ENCODE measurements at regions not wholly inside any gene's neighbourhood (a gene's known extent, or its start where the extent isn't known, plus 50 kb on each side); places are given as distances from the start of the nearest gene placed in this dataset.

GRCh38 chrX:34874763-34875162 lies 67.8 kb upstream of the FAM47B start:
- no peak for DNase-seq (ENCODE audit: low read depth)

- peak; percentile 57 for DNase-seq (ENCODE audit: low read depth)
These were observed 67.4 kb upstream of the FAM47B start for GRCh38 chrX:34875204-34875603.

- peak; percentile 47 for DNase-seq (ENCODE audit: low read depth)
These were observed 65.2 kb upstream of the FAM47B start for GRCh38 chrX:34877436-34877835.

GRCh38 chrX:34879346-34879745 lies 63.2 kb upstream of the FAM47B start:
- DNase-seq (ENCODE audit: low read depth) = no peak

- no peak for DNase-seq (ENCODE audit: low read depth)
These were observed 62.7 kb upstream of the FAM47B start for GRCh38 chrX:34879886-34880285.

GRCh38 chrX:34880656-34881055 lies 61.9 kb upstream of the FAM47B start:
- peak; percentile 85 for DNase-seq (ENCODE audit: low read depth)

GRCh38 chrX:34881671-34882070 lies 60.9 kb upstream of the FAM47B start:
- DNase-seq (ENCODE audit: low read depth) = no peak

GRCh38 chrX:34884817-34885216 lies 57.8 kb upstream of the FAM47B start:
- DNase-seq (ENCODE audit: low read depth) = peak; percentile 81

- DNase-seq (ENCODE audit: low read depth) = no peak
These were observed 56.6 kb upstream of the FAM47B start for GRCh38 chrX:34886011-34886410.

GRCh38 chrX:34891391-34891790 lies 51.2 kb upstream of the FAM47B start:
- no peak for DNase-seq (ENCODE audit: low read depth)
